HEK293 (cell line): ENCODE measurements at regions not wholly inside any gene's neighbourhood (a gene's known extent, or its start where the extent isn't known, plus 50 kb on each side); places are given as distances from the start of the nearest gene placed in this dataset.

Experiments
- CTCF ChIA-PET: fragments of 350-600 bp; formaldehyde crosslinking; extraction: SDS; loops from one replicate; lab custom pipeline; 2021; ENCODE audit warnings: antibody characterized with exemption; lab: Yijun Ruan, JAX
- POLR2A ChIA-PET: fragments of 300-600 bp; formaldehyde crosslinking; extraction: SDS; loops from one replicate; lab custom pipeline; 2020; ENCODE audit warnings: antibody characterized with exemption, inconsistent platforms; lab: Yijun Ruan, JAX
- H3K27ac ChIP-seq: fragments of 200-500 bp; sonication (Bioruptor generic); 2 replicates; pipeline ENCODE4 v1.5.1; 2014; ENCODE audit warnings: low read depth, low read length, control low read depth, inconsistent platforms; ENCODE audit errors: extremely low read depth
- H3K36me3 ChIP-seq, 2 experiments: fragments of 200-500 bp in 1 of 2; sonication (Bioruptor generic) in 1 of 2; 1 replicate in 1 of 2; 2 replicates in 1 of 2; pipeline ENCODE4 v1.5.1; 2014 to 2017; ENCODE audit warnings: inconsistent platforms in 2 of 2, low read length in 2 of 2; ENCODE audit not compliant: control insufficient read depth in 2 of 2, insufficient read depth in 1 of 2
- H3K4me1 ChIP-seq: fragments of 200-500 bp; sonication (Bioruptor generic); 2 replicates; pipeline ENCODE4 v1.5.1; 2014; ENCODE audit warnings: mild to moderate bottlenecking, low read length, inconsistent platforms; ENCODE audit not compliant: control insufficient read depth, insufficient read depth
- H3K4me3 ChIP-seq: 2 replicates; pipeline ENCODE4 v1.5.1; 2011; ENCODE audit warnings: low read depth, mild to moderate bottlenecking, control low read depth, low read length, moderate library complexity
- H3K9me3 ChIP-seq: fragments of 200-500 bp; sonication (Bioruptor generic); 2 replicates; pipeline ENCODE4 v1.5.1; 2014; ENCODE audit warnings: low read depth, low read length, inconsistent platforms; ENCODE audit not compliant: control insufficient read depth, insufficient read depth
- KLF10 ChIP-seq: fragments of 450-650 bp; IDR thresholded peaks from 2 replicates; pipeline ENCODE4 v1.5.1; 2018; ENCODE audit warnings: missing biosample characterization, mild to moderate bottlenecking, missing genetic modification characterization
- OVOL3 ChIP-seq: fragments of 450-650 bp; formaldehyde crosslinking; IDR thresholded peaks from 2 replicates; pipeline ENCODE4 v1.5.1; 2016; ENCODE audit warnings: missing biosample characterization, missing genetic modification characterization
- PRDM4 ChIP-seq: fragments of 450-650 bp; formaldehyde crosslinking; IDR thresholded peaks from 2 replicates; pipeline ENCODE4 v1.5.1; 2017; ENCODE audit warnings: missing biosample characterization, missing genetic modification characterization
- YY1 ChIP-seq: fragments of 450-650 bp; formaldehyde crosslinking; IDR thresholded peaks from 2 replicates; pipeline ENCODE4 v1.5.1; 2018; ENCODE audit warnings: missing biosample characterization, missing genetic modification characterization
- ZBTB26 ChIP-seq: fragments of 450-650 bp; formaldehyde crosslinking; optimal IDR thresholded peaks from 2 replicates; pipeline ENCODE3; 2016; ENCODE audit warnings: missing biosample characterization, mild to moderate bottlenecking, missing genetic modification characterization
- ZNF133 ChIP-seq: fragments of 450-650 bp; formaldehyde crosslinking; IDR thresholded peaks from 2 replicates; pipeline ENCODE4 v1.5.1; 2016; ENCODE audit warnings: missing biosample characterization, missing genetic modification characterization
- ZNF169 ChIP-seq: fragments of 450-650 bp; formaldehyde crosslinking; IDR thresholded peaks from 2 replicates; pipeline ENCODE4 v1.5.1; 2016; ENCODE audit warnings: missing biosample characterization, missing genetic modification characterization
- ZNF223 ChIP-seq: fragments of 450-650 bp; formaldehyde crosslinking; IDR thresholded peaks from 2 replicates; pipeline ENCODE4 v1.5.1; 2016; ENCODE audit warnings: missing biosample characterization, missing genetic modification characterization
- ZNF280C ChIP-seq: fragments of 450-650 bp; formaldehyde crosslinking; IDR thresholded peaks from 2 replicates; pipeline ENCODE4 v1.5.1; 2016; ENCODE audit warnings: missing biosample characterization, missing genetic modification characterization
- ZNF416 ChIP-seq: fragments of 450-650 bp; formaldehyde crosslinking; IDR thresholded peaks from 2 replicates; pipeline ENCODE4 v1.5.1; 2016; ENCODE audit warnings: missing biosample characterization, missing genetic modification characterization
- ZNF624 ChIP-seq: fragments of 450-650 bp; formaldehyde crosslinking; IDR thresholded peaks from 2 replicates; pipeline ENCODE4 v1.5.1; 2017; ENCODE audit warnings: missing biosample characterization, missing genetic modification characterization
- ZNF670 ChIP-seq: fragments of 450-650 bp; formaldehyde crosslinking; IDR thresholded peaks from 2 replicates; pipeline ENCODE4 v1.5.1; 2016; ENCODE audit warnings: missing biosample characterization, missing genetic modification characterization, low read depth
- ZNF747 ChIP-seq: fragments of 450-650 bp; formaldehyde crosslinking; IDR thresholded peaks from 2 replicates; pipeline ENCODE4 v1.5.1; 2016; ENCODE audit warnings: missing biosample characterization, missing genetic modification characterization
- ZNF792 ChIP-seq: fragments of 450-650 bp; formaldehyde crosslinking; IDR thresholded peaks from 2 replicates; pipeline ENCODE4 v1.5.1; 2016; ENCODE audit warnings: missing biosample characterization, missing genetic modification characterization
- ZXDB ChIP-seq: fragments of 450-650 bp; formaldehyde crosslinking; IDR thresholded peaks from 2 replicates; pipeline ENCODE4 v1.5.1; 2016; ENCODE audit warnings: missing biosample characterization, missing genetic modification characterization
- TF ChIP-seq, protein P1 (sequence below): fragments of 450-650 bp; formaldehyde crosslinking; IDR thresholded peaks from 2 replicates; pipeline ENCODE4 v1.5.1; 2017; ENCODE audit warnings: missing biosample characterization, missing genetic modification characterization

DNA sequence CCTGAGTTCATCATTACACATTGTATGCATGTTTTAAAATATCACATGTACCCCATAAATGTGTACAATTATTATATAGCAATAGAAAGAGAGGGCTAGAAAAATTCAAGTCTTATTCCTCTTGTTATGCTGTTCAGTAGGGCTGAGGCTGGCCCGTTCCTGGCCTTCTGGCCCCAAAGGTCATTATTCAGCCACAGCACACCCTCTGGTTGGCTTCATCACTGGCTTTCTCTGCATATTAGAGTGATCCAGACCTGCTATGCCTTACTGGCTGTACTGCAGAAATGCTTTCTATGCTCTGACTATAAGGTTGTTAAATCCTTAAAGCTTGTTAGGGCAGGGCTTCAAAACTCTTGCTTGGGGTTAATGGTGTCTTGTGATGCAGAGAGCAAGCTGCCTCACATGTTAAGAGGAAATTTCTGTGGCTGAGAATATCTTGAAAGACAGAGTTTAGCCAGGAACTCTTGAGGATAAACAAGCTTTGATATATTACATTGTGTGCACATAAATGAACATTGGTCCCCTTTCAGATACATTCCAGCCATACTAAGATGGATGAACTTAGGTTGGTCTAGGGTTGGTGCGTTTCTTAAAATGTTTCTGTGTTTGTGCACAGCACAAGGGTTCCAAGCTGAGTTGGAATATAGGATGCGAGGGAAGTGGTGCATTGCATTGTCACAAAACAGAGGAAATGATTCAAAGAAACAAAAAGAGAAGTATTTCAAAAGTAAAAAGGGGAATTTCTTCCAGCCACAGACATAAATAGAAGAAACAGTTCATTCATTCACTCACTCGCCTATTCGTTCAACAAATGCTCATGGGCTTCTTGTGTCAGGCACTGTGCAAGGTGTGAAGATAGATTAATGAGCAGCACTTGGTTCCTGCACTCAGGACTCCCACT lies 61.6 kb upstream of the WDR11 start:
- Histone ChIP-seq H3K4me3 (no peak overlapping the region), H3K9me3 (no peaks in the 10 kb centered on the region), H3K27ac (no peak overlapping the region), H3K36me3 (no peaks in the 10 kb centered on the region), H3K4me1 (no peaks in the 10 kb centered on the region)
- CTCF ChIA-PET = interaction anchor here (0.6 to 2.0 kb wide), 2 partner anchors 16 to 114 kb away, joined by 6 read pairs; no protein-coding TSS in a partner anchor
- TF ChIP-seq PRDM4 (tag by site-specific recombination) (no peak), KLF10 (no peak), ZNF670 (no peak), ZNF416 (tag by site-specific recombination) (no peak), ZNF280C (tag by site-specific recombination) (no peak), ZNF169 (no peak)
- POLR2A ChIA-PET = no interaction called here

DNA sequence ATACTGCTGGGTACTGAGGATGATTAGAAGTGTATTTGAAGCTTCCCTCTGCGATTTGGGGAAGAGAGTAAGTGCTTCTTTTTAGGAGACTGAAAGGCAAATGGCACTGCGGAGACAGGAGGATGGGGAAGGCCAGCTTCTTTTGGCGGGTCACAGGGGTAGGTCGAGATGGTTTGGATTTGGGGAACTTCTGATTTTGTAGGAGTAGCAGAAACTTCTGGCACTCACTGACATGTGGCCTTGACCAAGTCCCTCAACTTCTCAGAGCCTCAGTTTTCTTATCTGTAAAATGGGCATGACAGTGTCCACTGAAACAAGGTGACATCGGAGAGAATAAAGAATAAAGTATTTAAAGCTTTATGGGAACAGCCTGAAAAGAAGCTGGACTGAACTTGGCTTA lies 59.8 kb upstream of the WDR11 start:
- ChIA-PET POLR2A (no interaction called here), CTCF (interaction anchor here (2.0 kb wide), 1 partner anchor 14 kb away, joined by 6 read pairs; no protein-coding TSS in a partner anchor)
- Histone ChIP-seq H3K36me3 (no peaks in the 10 kb centered on the region), H3K4me1 (no peaks in the 10 kb centered on the region), H3K4me3 (no peak overlapping the region), H3K9me3 (no peaks in the 10 kb centered on the region), H3K27ac (no peak overlapping the region)
- TF ChIP-seq ZNF223 (tag by site-specific recombination) (no peak), ZNF792 (tag by site-specific recombination) (no peak), ZBTB26 (tag by site-specific recombination) (no peak), OVOL3 (tag by site-specific recombination) (no peak), YY1 (tag by site-specific recombination) (no peak), ZNF747 (tag by site-specific recombination) (no peak), ZXDB (tag by site-specific recombination) (no peak), ZNF133 (tag by site-specific recombination) (no peak), ZNF624 (no peak)
- TF ChIP-seq, protein P1, sequence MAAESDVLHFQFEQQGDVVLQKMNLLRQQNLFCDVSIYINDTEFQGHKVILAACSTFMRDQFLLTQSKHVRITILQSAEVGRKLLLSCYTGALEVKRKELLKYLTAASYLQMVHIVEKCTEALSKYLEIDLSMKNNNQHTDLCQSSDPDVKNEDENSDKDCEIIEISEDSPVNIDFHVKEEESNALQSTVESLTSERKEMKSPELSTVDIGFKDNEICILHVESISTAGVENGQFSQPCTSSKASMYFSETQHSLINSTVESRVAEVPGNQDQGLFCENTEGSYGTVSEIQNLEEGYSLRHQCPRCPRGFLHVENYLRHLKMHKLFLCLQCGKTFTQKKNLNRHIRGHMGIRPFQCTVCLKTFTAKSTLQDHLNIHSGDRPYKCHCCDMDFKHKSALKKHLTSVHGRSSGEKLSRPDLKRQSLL (tag by site-specific recombination) = no peak
